Upper lobe of left lung (tissue), 4 donors: ENCODE measurements at regions not wholly inside any gene's neighbourhood (a gene's known extent, or its start where the extent isn't known, plus 50 kb on each side); places are given as distances from the start of the nearest gene placed in this dataset.

ENCODE experiments used
- POLR2A ChIP-seq, 4 donors: fragments of 450-650 bp; IDR thresholded peaks; one replicate each; pipeline ENCODE4 v1.5.1; 2016 to 2017; ENCODE audit warnings: antibody characterized with exemption in 4 of 4, mild to moderate bottlenecking in 2 of 4
- POLR2AphosphoS5 ChIP-seq, 2 donors: sonication (generic); formaldehyde crosslinking; IDR thresholded peaks; one replicate each; pipeline ENCODE4 v1.5.1; 2017; ENCODE audit warnings: antibody characterized with exemption in 2 of 2
- TF ChIP-seq, protein P1 (sequence below), 6 experiments: fragments of 450-650 bp in 4 of 6; fragments of 200-600 bp in 2 of 6; sonication (generic) in 2 of 6; IDR thresholded peaks; one replicate each; pipeline ENCODE4 v1.5.1; 2016 to 2019; ENCODE audit warnings: antibody characterized with exemption in 6 of 6

DNA sequence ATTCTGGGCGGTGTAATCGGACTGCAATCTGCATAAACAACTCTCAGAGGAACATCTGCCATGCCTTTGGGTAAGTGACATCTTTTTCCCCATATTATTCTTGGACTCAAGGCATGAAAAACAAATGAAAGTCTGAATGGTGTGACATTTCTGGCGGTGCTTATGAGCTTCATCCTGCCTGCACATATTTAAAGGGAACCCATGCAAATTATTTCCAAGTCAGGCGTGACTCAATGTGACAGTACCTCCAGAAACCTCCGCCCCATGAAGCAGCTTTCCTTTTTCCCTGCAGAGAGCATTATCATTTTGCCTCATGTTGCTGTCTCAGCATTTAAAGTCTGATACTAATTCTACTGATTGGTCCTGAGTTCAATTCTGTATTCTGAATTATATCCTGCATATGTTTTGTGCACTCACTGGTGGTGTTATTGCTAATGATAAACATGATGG, 585.4 kb downstream of the SNAPC1 start:
- TF ChIP-seq, protein P1, sequence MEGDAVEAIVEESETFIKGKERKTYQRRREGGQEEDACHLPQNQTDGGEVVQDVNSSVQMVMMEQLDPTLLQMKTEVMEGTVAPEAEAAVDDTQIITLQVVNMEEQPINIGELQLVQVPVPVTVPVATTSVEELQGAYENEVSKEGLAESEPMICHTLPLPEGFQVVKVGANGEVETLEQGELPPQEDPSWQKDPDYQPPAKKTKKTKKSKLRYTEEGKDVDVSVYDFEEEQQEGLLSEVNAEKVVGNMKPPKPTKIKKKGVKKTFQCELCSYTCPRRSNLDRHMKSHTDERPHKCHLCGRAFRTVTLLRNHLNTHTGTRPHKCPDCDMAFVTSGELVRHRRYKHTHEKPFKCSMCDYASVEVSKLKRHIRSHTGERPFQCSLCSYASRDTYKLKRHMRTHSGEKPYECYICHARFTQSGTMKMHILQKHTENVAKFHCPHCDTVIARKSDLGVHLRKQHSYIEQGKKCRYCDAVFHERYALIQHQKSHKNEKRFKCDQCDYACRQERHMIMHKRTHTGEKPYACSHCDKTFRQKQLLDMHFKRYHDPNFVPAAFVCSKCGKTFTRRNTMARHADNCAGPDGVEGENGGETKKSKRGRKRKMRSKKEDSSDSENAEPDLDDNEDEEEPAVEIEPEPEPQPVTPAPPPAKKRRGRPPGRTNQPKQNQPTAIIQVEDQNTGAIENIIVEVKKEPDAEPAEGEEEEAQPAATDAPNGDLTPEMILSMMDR (IDR thresholded peaks at IDR 0.05) = no peak
- TF ChIP-seq POLR2A (IDR thresholded peaks at IDR 0.05) (no peak), POLR2AphosphoS5 (IDR thresholded peaks at IDR 0.05) (no peak)
